Kidney (tissue), 13 donors: ENCODE measurements at regions not wholly inside any gene's neighbourhood (a gene's known extent, or its start where the extent isn't known, plus 50 kb on each side); places are given as distances from the start of the nearest gene placed in this dataset.

Experiments
- DNase-seq, 5 donors: peaks; one replicate each; pipeline ENCODE4 v3.0.0-alpha.2; 2013 to 2020
- FAIRE-seq: peaks from 2 replicates; lab custom pipeline; 2012; peaks lifted over from hg19 to GRCh38; lab: Jason Lieb, UNC
- H3K27ac ChIP-seq, 2 donors: one replicate each; pipeline ENCODE4 v1.7.0; 2013; ENCODE audit warnings: low read depth in 2 of 2, low read length in 2 of 2, inconsistent platforms in 1 of 2
- H3K27me3 ChIP-seq: one replicate; pipeline ENCODE4 v1.7.1; 2013; ENCODE audit warnings: low read length, inconsistent platforms; ENCODE audit not compliant: control insufficient read depth, insufficient read depth
- H3K36me3 ChIP-seq, 3 donors: one replicate each; pipeline versions ENCODE4 v1.7.0 to v1.7.1; 2013; ENCODE audit warnings: low read length in 3 of 3, control low read depth in 1 of 3, inconsistent platforms in 1 of 3; ENCODE audit not compliant: insufficient read depth in 3 of 3, control insufficient read depth in 2 of 3
- H3K4me1 ChIP-seq, 3 donors: one replicate each; pipeline versions ENCODE4 v1.7.0 to v1.7.1; 2013; ENCODE audit warnings: low read length in 3 of 3, inconsistent platforms in 1 of 3, low read depth in 1 of 3; ENCODE audit not compliant: control insufficient read depth in 2 of 3, insufficient read depth in 2 of 3
- H3K4me3 ChIP-seq, 3 donors: one replicate each; pipeline versions ENCODE4 v1.7.0 to v1.8.1; 2013; ENCODE audit warnings: low read length in 3 of 3, control low read depth in 1 of 3, inconsistent platforms in 1 of 3
- H3K9ac ChIP-seq, 3 donors: one replicate each; pipeline versions ENCODE4 v1.7.0 to v1.7.1; 2013; ENCODE audit warnings: low read length in 3 of 3, control low read depth in 1 of 3, inconsistent platforms in 1 of 3
- H3K9me3 ChIP-seq, 3 donors: one replicate each; pipeline versions ENCODE4 v1.7.0 to v1.7.1; 2013; ENCODE audit warnings: low read length in 3 of 3, control low read depth in 1 of 3, inconsistent platforms in 1 of 3; ENCODE audit not compliant: control insufficient read depth in 2 of 3, insufficient read depth in 1 of 3
- CTCF ChIP-seq: IDR thresholded peaks from 3 replicates; pipeline ENCODE4 v1.5.1; 2012; ENCODE audit warnings: mild to moderate bottlenecking, moderate library complexity, borderline replicate concordance; ENCODE audit not compliant: insufficient read depth; ENCODE audit errors: extremely low read depth
- intact Hi-C: fragments of 100-400 bp; cut with DNase I; formaldehyde crosslinking; loops from one replicate; pipeline ENCODE4 v1.11.1; 2022
- donor health status: control.
- donor health status: control.
- donor health status: control.
- donor health status: control.
- donor health status: control.
- donor health status: DM: yes; HTN: yes; CAD: no.
- donor health status: Normal renal cell carcinoma (clear cell type).

DNA sequence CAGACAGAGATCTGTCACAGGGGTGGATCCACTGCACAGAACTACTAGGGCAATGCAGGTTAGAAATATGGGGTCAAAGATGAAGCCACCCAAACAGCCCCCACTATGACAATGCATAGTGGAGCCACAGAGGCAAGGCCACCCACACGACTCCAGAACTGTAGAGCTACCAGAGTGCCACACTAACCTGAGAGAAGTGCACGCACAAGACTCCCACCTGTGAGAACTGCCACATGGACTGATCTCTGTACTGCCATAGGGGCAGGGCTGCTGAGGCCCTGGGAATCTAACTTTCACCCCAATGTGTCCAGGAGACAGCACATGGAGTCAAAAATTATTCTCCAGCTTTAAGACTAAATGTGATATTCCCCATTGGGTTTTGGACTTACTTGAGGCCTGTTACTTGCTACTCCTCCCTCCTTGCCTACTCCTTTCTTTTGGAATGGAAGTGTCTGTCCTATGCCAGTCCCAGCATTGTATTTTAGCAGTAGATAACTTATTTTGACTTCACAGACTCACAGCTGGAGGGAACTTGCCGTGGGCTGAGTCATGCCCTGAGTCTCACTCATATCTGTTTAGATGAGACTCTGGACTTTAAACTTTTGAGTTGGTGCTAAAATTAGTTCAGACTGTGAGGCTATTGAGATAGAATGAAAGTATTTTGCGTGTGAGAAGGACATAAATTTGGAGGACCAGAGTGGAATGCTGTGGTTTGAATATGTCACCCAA is 853.3 kb downstream of the MAT2B start:
- intact Hi-C loops = no loop called here
- no peak overlapping the region for H3K27ac ChIP-seq
- H3K4me3 ChIP-seq = no peak overlapping the region
- H3K4me1 ChIP-seq = no peaks in the 10 kb centered on the region
- no peaks in the 10 kb centered on the region for H3K27me3 ChIP-seq
- FAIRE-seq (no peak), DNase-seq (no peak)
- H3K9me3 ChIP-seq = no peaks in the 10 kb centered on the region
- no peaks in the 10 kb centered on the region for H3K36me3 ChIP-seq
- no peak for TF ChIP-seq CTCF
- no peak overlapping the region for H3K9ac ChIP-seq

DNA sequence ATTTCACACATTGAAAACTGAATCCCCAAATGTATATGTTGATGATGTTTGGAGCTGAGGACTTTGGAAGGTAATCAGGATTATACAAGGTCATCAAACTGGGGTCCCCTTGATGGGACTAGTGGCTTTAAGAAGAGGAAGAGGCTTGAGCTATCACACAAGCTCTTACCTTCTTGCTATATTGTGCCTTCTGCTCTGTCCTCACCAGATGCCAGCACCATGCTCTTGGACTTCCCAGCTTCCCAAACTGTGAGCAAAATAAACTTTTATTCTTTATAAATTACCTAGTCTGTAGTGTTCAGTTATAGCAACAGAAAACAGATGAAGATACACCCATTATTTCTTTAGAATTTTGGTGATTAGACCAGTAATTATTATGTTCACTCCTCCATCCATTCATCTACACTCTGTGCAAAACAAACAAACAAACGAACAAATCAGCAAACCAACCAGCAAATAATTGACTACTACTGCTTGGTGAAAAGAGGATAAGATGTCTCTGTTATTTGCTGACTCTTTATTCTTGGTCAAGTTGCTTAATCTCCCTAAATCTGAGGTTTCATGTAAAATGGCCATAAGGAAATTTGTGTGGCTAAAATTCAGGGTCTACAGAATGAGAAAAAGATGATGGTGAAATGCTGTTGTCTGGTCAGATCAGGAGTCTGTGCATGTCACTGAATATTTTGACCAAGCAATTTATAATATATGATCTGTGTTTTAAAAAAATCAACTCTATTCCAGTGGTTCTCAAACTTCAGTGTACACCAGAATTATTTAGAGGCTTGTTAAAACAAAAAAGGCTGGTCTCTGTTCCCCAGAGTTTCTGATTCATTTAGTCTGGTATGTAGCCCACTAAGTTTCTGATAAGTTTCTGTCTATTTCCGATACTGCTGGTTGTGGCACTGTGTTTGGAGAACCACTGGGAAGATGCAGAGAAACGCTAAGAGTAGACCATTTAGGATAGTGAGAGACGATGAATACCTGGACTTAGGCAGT is 854.1 kb downstream of the MAT2B start:
- Histone ChIP-seq H3K4me3 (no peak overlapping the region), H3K9ac (no peak overlapping the region), H3K4me1 (no peaks in the 10 kb centered on the region), H3K27ac (no peak overlapping the region), H3K36me3 (no peaks in the 10 kb centered on the region), H3K27me3 (no peaks in the 10 kb centered on the region), H3K9me3 (no peaks in the 10 kb centered on the region)
- DNase-seq (no peak), FAIRE-seq (no peak)
- intact Hi-C loops = no loop called here
- no peak for TF ChIP-seq CTCF

- Histone ChIP-seq H3K27ac (no peak overlapping the region), H3K27me3 (no peaks in the 10 kb centered on the region), H3K36me3 (no peaks in the 10 kb centered on the region), H3K4me3 (no peak overlapping the region), H3K4me1 (no peaks in the 10 kb centered on the region), H3K9ac (no peak overlapping the region), H3K9me3 (no peaks in the 10 kb centered on the region)
- intact Hi-C loops = no loop called here
- TF ChIP-seq CTCF = no peak
- no peak for FAIRE-seq
- no peak for DNase-seq
These were observed 855.2 kb downstream of the MAT2B start for GRCh38 chr5:164360589-164360988.
